ENCODE measurements at regions not wholly inside any gene's neighbourhood (a gene's known extent, or its start where the extent isn't known, plus 50 kb on each side); places are given as distances from the start of the nearest gene placed in this dataset.

DNA sequence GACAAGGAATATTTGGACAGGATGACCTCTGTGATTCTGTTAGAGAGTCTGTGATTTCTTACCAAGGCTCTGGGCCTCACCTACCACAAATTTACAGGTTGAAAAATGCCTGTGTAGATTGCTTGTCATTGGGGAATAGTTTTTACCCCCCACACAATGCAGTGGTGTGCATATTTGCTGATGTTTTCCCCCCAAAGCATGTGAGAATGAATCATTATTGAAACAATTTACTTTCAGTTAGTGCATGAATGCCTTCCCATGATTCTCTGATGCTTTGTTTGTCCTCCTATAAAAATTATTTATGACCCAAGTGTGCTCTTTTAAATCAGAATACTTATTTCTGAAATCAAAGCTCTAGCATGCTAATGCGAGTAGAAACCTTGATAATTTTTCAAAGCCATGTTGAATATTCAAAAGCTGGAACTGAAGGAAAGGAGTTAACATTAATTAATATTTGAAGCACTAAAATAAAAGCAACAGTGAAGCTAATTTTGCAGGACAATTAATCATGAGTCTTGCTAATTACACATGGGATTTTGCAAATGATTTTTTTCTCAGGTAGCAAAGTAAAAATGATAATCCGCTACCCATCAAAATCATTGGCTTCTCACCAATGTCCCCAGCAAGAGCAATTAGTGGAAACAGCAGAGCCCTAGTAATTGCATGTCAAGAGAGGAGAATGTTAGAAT lies 361.2 kb upstream of the HNRNPA3 start:
- no peak overlapping the region for H3K18ac ChIP-seq (ENCODE audit: low read length)

GRCh38 chr2:176851889-176852483 lies 360.6 kb upstream of the HNRNPA3 start:
- H3K4ac ChIP-seq (ENCODE audit: low read depth, low read length) = no peak overlapping the region
- H3K79me2 ChIP-seq (ENCODE audit: control insufficient read depth, insufficient read depth, low read length) = no peaks in the 10 kb centered on the region
- no peak overlapping the region for H2AK5ac ChIP-seq (ENCODE audit: low read length)
- H3K79me1 ChIP-seq (ENCODE audit: low read length) = no peaks in the 10 kb centered on the region
- H4K5ac ChIP-seq (ENCODE audit: low read length) = no peak overlapping the region
- H2BK5ac ChIP-seq (ENCODE audit: low read length) = no peak overlapping the region
- H3K4me3 ChIP-seq (ENCODE audit: low read length) = no peak overlapping the region
- WGBS (ENCODE audit: extremely low coverage, insufficient coverage, low lambda C conversion rate) = no CpG with 5 or more reads among the region's 1 CpG
- no peak overlapping the region for H2BK120ac ChIP-seq (ENCODE audit: low read depth, low read length)
- no peak overlapping the region for H2BK15ac ChIP-seq (replicated peaks; ENCODE audit: low read depth)
- no peak overlapping the region for H3K23ac ChIP-seq (ENCODE audit: low read length)
- no peaks in the 10 kb centered on the region for H3K4me1 ChIP-seq (ENCODE audit: control insufficient read depth, low read depth, low read length)
- H3K27me3 ChIP-seq (ENCODE audit: insufficient read depth, low read length, poor library complexity) = no peaks in the 10 kb centered on the region
- H4K8ac ChIP-seq (ENCODE audit: low read depth, low read length) = no peak overlapping the region
- DNase-seq = no peak
- H3K56ac ChIP-seq (ENCODE audit: low read length) = no peak overlapping the region
- no peak overlapping the region for H3K18ac ChIP-seq (ENCODE audit: low read length)
- H3K27ac ChIP-seq (ENCODE audit: low read depth, low read length) = no peak overlapping the region
- H3K9ac ChIP-seq (ENCODE audit: low read length) = no peak overlapping the region
- no peaks in the 10 kb centered on the region for H3K36me3 ChIP-seq (ENCODE audit: control insufficient read depth, insufficient read depth, low read length)
- no peak overlapping the region for H3K4me2 ChIP-seq (ENCODE audit: low read length)

More for the DNA sequence above, 361.2 kb upstream of the HNRNPA3 start:
- Histone ChIP-seq H3K79me1 (ENCODE audit: low read length) (no peaks in the 10 kb centered on the region), H2BK15ac (replicated peaks; ENCODE audit: low read depth) (no peak overlapping the region), H3K4me3 (ENCODE audit: low read length) (no peak overlapping the region), H2AK5ac (ENCODE audit: low read length) (no peak overlapping the region), H2BK120ac (ENCODE audit: low read depth, low read length) (no peak overlapping the region), H4K5ac (ENCODE audit: low read length) (no peak overlapping the region), H3K27ac (ENCODE audit: low read depth, low read length) (no peak overlapping the region), H3K79me2 (ENCODE audit: control insufficient read depth, insufficient read depth, low read length) (no peaks in the 10 kb centered on the region), H3K23ac (ENCODE audit: low read length) (no peak overlapping the region), H3K4me1 (ENCODE audit: control insufficient read depth, low read depth, low read length) (no peaks in the 10 kb centered on the region), H2BK5ac (ENCODE audit: low read length) (no peak overlapping the region), H4K8ac (ENCODE audit: low read depth, low read length) (no peak overlapping the region), H3K9ac (ENCODE audit: low read length) (no peak overlapping the region), H3K27me3 (ENCODE audit: insufficient read depth, low read length, poor library complexity) (no peaks in the 10 kb centered on the region), H3K4ac (ENCODE audit: low read depth, low read length) (no peak overlapping the region), H3K4me2 (ENCODE audit: low read length) (no peak overlapping the region), H3K56ac (ENCODE audit: low read length) (no peak overlapping the region), H3K36me3 (ENCODE audit: control insufficient read depth, insufficient read depth, low read length) (no peaks in the 10 kb centered on the region)
- WGBS (ENCODE audit: extremely low coverage, insufficient coverage, low lambda C conversion rate) = no CpG with 5 or more reads among the region's 2 CpGs
- DNase-seq = no peak

DNA sequence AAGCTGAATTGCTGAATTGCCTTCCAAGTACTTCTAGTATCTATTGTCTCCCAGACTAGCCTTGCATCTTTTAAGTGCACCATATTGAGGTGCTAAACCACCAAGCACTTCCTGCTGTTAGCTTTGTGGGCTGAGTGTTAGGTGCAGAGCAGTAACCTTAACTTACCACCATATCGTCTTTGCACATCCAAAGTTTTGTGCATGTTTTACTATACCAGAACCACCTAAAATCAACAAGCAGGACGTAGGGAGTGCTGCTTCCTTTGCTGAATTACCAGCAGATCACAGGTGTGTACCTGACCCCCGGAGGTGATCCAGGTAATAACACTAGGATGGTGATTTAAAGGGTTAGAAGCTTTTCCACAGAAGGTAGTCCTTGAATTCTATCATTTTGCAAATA lies 359.9 kb upstream of the HNRNPA3 start:
- Histone ChIP-seq H2AK5ac (ENCODE audit: low read length) (no peak overlapping the region), H3K4me2 (ENCODE audit: low read length) (no peak overlapping the region), H4K8ac (ENCODE audit: low read depth, low read length) (no peak overlapping the region), H2BK120ac (ENCODE audit: low read depth, low read length) (no peak overlapping the region), H2BK5ac (ENCODE audit: low read length) (no peak overlapping the region), H3K4me3 (ENCODE audit: low read length) (no peak overlapping the region), H3K18ac (ENCODE audit: low read length) (no peak overlapping the region), H3K9ac (ENCODE audit: low read length) (no peak overlapping the region), H3K56ac (ENCODE audit: low read length) (no peak overlapping the region), H3K4me1 (ENCODE audit: control insufficient read depth, low read depth, low read length) (no peaks in the 10 kb centered on the region), H3K36me3 (ENCODE audit: control insufficient read depth, insufficient read depth, low read length) (no peaks in the 10 kb centered on the region), H4K5ac (ENCODE audit: low read length) (no peak overlapping the region), H3K79me2 (ENCODE audit: control insufficient read depth, insufficient read depth, low read length) (no peaks in the 10 kb centered on the region), H3K79me1 (ENCODE audit: low read length) (no peaks in the 10 kb centered on the region), H3K27ac (ENCODE audit: low read depth, low read length) (no peak overlapping the region), H3K27me3 (ENCODE audit: insufficient read depth, low read length, poor library complexity) (no peaks in the 10 kb centered on the region), H3K23ac (ENCODE audit: low read length) (no peak overlapping the region), H3K4ac (ENCODE audit: low read depth, low read length) (no peak overlapping the region), H2BK15ac (replicated peaks; ENCODE audit: low read depth) (no peak overlapping the region)
- DNase-seq = peak; percentile 32
- WGBS (ENCODE audit: extremely low coverage, insufficient coverage, low lambda C conversion rate) = no CpG with 5 or more reads among the region's 3 CpGs

DNA sequence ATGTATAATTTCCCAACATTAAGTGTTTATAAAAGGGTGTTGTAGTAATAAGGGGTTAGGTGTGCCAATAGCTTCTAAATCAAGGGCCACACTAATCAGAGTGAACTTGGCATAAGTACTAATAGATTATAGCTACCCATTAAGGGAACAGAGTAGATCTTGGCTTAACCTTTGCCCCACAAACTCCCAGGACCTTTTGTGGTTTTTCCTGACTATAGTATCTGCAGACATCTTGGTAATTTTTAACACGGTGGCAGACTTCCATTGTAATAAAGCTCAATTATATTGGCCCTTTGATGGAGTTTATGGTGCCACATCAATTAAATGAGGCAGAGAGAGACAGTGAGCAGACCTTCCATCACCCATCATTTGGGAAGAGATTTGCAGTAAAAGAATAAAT lies 358.5 kb upstream of the HNRNPA3 start:
- no peak overlapping the region for H3K27ac ChIP-seq (ENCODE audit: low read depth, low read length)
- no peak overlapping the region for H3K18ac ChIP-seq (ENCODE audit: low read length)
- no peak overlapping the region for H3K9ac ChIP-seq (ENCODE audit: low read length)
- no peaks in the 10 kb centered on the region for H3K36me3 ChIP-seq (ENCODE audit: control insufficient read depth, insufficient read depth, low read length)
- H3K79me1 ChIP-seq (ENCODE audit: low read length) = no peaks in the 10 kb centered on the region
- H3K4me2 ChIP-seq (ENCODE audit: low read length) = no peak overlapping the region
- H2AK5ac ChIP-seq (ENCODE audit: low read length) = no peak overlapping the region
- H3K27me3 ChIP-seq (ENCODE audit: insufficient read depth, low read length, poor library complexity) = no peaks in the 10 kb centered on the region
- H3K4ac ChIP-seq (ENCODE audit: low read depth, low read length) = no peak overlapping the region
- no peak overlapping the region for H2BK120ac ChIP-seq (ENCODE audit: low read depth, low read length)
- H3K23ac ChIP-seq (ENCODE audit: low read length) = no peak overlapping the region
- no peak overlapping the region for H2BK15ac ChIP-seq (replicated peaks; ENCODE audit: low read depth)
- H3K4me3 ChIP-seq (ENCODE audit: low read length) = no peak overlapping the region
- DNase-seq = no peak
- H3K79me2 ChIP-seq (ENCODE audit: control insufficient read depth, insufficient read depth, low read length) = no peaks in the 10 kb centered on the region
- H4K8ac ChIP-seq (ENCODE audit: low read depth, low read length) = no peak overlapping the region
- WGBS (ENCODE audit: extremely low coverage, insufficient coverage, low lambda C conversion rate) = no CpG with 5 or more reads among the region's 1 CpG
- H4K5ac ChIP-seq (ENCODE audit: low read length) = no peak overlapping the region
- no peak overlapping the region for H2BK5ac ChIP-seq (ENCODE audit: low read length)
- no peaks in the 10 kb centered on the region for H3K4me1 ChIP-seq (ENCODE audit: control insufficient read depth, low read depth, low read length)
- no peak overlapping the region for H3K56ac ChIP-seq (ENCODE audit: low read length)

GRCh38 chr2:176854878-176855277 lies 357.7 kb upstream of the HNRNPA3 start:
- no peaks in the 10 kb centered on the region for H3K79me2 ChIP-seq (ENCODE audit: control insufficient read depth, insufficient read depth, low read length)
- no peak for DNase-seq
- H3K4ac ChIP-seq (ENCODE audit: low read depth, low read length) = no peak overlapping the region
- H3K27me3 ChIP-seq (ENCODE audit: insufficient read depth, low read length, poor library complexity) = no peaks in the 10 kb centered on the region
- no peak overlapping the region for H2BK5ac ChIP-seq (ENCODE audit: low read length)
- no peak overlapping the region for H4K8ac ChIP-seq (ENCODE audit: low read depth, low read length)
- no peak overlapping the region for H3K18ac ChIP-seq (ENCODE audit: low read length)
- H2AK5ac ChIP-seq (ENCODE audit: low read length) = no peak overlapping the region
- no peak overlapping the region for H3K4me3 ChIP-seq (ENCODE audit: low read length)
- H2BK15ac ChIP-seq (replicated peaks; ENCODE audit: low read depth) = no peak overlapping the region
- H3K56ac ChIP-seq (ENCODE audit: low read length) = no peak overlapping the region
- no peak overlapping the region for H4K5ac ChIP-seq (ENCODE audit: low read length)
- H3K4me1 ChIP-seq (ENCODE audit: control insufficient read depth, low read depth, low read length) = no peaks in the 10 kb centered on the region
- H3K23ac ChIP-seq (ENCODE audit: low read length) = no peak overlapping the region
- no peaks in the 10 kb centered on the region for H3K36me3 ChIP-seq (ENCODE audit: control insufficient read depth, insufficient read depth, low read length)
- no CpG with 5 or more reads among the region's 3 CpGs for WGBS (ENCODE audit: extremely low coverage, insufficient coverage, low lambda C conversion rate)
- no peak overlapping the region for H3K27ac ChIP-seq (ENCODE audit: low read depth, low read length)
- H3K9ac ChIP-seq (ENCODE audit: low read length) = no peak overlapping the region
- no peak overlapping the region for H2BK120ac ChIP-seq (ENCODE audit: low read depth, low read length)
- H3K4me2 ChIP-seq (ENCODE audit: low read length) = no peak overlapping the region
- H3K79me1 ChIP-seq (ENCODE audit: low read length) = no peaks in the 10 kb centered on the region

- Histone ChIP-seq H3K4me3 (ENCODE audit: low read length) (no peak overlapping the region), H3K27me3 (ENCODE audit: insufficient read depth, low read length, poor library complexity) (no peaks in the 10 kb centered on the region), H3K4me1 (ENCODE audit: control insufficient read depth, low read depth, low read length) (no peaks in the 10 kb centered on the region), H4K5ac (ENCODE audit: low read length) (no peak overlapping the region), H3K4ac (ENCODE audit: low read depth, low read length) (no peak overlapping the region), H2BK120ac (ENCODE audit: low read depth, low read length) (no peak overlapping the region), H4K8ac (ENCODE audit: low read depth, low read length) (no peak overlapping the region), H3K27ac (ENCODE audit: low read depth, low read length) (no peak overlapping the region), H3K4me2 (ENCODE audit: low read length) (no peak overlapping the region), H3K18ac (ENCODE audit: low read length) (no peak overlapping the region), H2BK15ac (replicated peaks; ENCODE audit: low read depth) (no peak overlapping the region), H2BK5ac (ENCODE audit: low read length) (no peak overlapping the region), H3K79me1 (ENCODE audit: low read length) (no peaks in the 10 kb centered on the region), H3K23ac (ENCODE audit: low read length) (no peak overlapping the region), H3K56ac (ENCODE audit: low read length) (no peak overlapping the region), H3K79me2 (ENCODE audit: control insufficient read depth, insufficient read depth, low read length) (no peaks in the 10 kb centered on the region), H2AK5ac (ENCODE audit: low read length) (no peak overlapping the region), H3K36me3 (ENCODE audit: control insufficient read depth, insufficient read depth, low read length) (no peaks in the 10 kb centered on the region), H3K9ac (ENCODE audit: low read length) (no peak overlapping the region)
- no CpG with 5 or more reads among the region's 1 CpG for WGBS (ENCODE audit: extremely low coverage, insufficient coverage, low lambda C conversion rate)
- no peak for DNase-seq
Measured at GRCh38 chr2:176856683-176857082, 355.9 kb upstream of the HNRNPA3 start.
